ENCODE measurements at regions not wholly inside any gene's neighbourhood (a gene's known extent, or its start where the extent isn't known, plus 50 kb on each side); places are given as distances from the start of the nearest gene placed in this dataset.

DNA sequence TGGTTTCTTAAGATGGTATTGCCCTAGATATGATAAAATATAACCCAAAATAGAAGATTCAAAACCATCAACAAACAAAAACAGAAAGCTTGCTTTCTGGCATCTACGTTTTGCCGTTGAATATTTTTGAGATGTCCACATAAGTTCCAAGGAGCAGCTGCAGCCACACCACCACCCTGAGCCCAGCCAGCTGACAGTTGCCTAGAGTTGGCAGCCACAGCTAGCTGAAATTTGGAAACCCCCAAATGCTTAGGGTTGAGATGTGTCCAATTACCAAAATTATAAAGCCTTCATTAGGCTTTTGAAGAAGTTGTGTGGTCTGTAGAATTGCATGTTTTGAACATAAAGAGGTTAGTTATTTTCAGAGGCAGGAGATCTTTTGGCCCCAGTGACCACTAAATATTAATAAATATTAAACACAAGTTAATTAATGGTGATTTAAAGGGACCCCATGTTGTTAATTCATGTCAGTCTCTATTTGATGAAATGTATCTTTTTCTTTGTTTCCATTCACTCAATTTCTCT lies 118.1 kb upstream of the DTNA start:
- DNase-seq (ENCODE audit: insufficient read length, low spot score) (no peak), FAIRE-seq (no peak)
- TF ChIP-seq SPI1 (IDR thresholded peaks at IDR 0.05; ENCODE audit: low read depth, low read length) = no peak
- no peak for TF ChIP-seq POLR2A (IDR thresholded peaks at IDR 0.05; ENCODE audit: low read depth, low read length)
- TF ChIP-seq TAF1 (IDR thresholded peaks at IDR 0.05; ENCODE audit: low read depth, low read length) = no peak
- no peak for TF ChIP-seq POU2F2 (IDR thresholded peaks at IDR 0.05; ENCODE audit: low read depth, low read length)
- no peak for TF ChIP-seq POLR2AphosphoS5 (IDR thresholded peaks at IDR 0.05; ENCODE audit: low read depth, low read length)

DNA sequence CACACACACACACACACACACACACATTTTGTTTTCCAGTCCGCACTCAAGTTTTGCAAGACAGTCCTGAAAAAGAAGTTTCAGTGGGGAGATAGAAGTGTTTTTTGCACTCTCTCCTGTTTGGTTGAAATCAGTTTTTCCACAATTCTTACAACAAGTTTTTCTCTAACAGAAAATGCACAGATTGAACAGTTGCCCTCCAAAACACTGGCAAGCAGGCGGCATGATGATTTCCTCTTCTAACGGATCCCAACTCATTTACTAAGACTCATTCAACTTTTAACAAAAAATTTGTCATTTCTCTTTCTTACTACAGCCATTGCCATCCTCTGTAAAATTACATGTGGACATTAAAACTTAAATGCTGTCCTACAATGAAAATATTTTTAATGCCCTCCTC lies 117.6 kb upstream of the DTNA start:
- TF ChIP-seq TAF1 (IDR thresholded peaks at IDR 0.05; ENCODE audit: low read depth, low read length) (no peak), POLR2AphosphoS5 (IDR thresholded peaks at IDR 0.05; ENCODE audit: low read depth, low read length) (no peak), SPI1 (IDR thresholded peaks at IDR 0.05; ENCODE audit: low read depth, low read length) (no peak), POLR2A (IDR thresholded peaks at IDR 0.05; ENCODE audit: low read depth, low read length) (no peak), POU2F2 (IDR thresholded peaks at IDR 0.05; ENCODE audit: low read depth, low read length) (no peak), PAX5 (IDR thresholded peaks at IDR 0.05; ENCODE audit: insufficient read depth, low read length, severe bottlenecking) (no peak)
- DNase-seq (ENCODE audit: insufficient read length, low spot score) (no peak), FAIRE-seq (no peak)

DNA sequence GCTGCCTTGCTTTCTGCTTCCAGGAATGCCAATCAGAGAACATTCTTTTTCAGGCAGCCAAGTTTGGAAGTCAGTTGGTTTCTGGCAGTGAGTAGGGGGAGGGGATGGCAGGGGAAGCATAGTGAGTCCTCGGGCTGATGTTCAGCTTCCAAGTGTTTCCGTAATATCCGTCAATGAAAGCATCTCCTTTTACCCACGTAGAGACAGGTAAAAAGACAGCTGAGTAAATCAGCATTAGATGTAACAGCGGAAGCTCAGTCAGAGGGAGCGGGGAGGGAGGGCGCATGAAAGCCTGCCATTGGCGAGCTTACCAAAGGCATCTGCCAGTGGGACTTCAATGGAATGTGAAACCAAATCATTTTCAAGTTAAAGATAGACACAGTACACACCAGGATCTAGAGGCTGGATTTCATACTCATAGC lies 117.1 kb upstream of the DTNA start:
- no peak for DNase-seq (ENCODE audit: insufficient read length, low spot score)
- no peak for TF ChIP-seq PAX5 (IDR thresholded peaks at IDR 0.05; ENCODE audit: insufficient read depth, low read length, severe bottlenecking)
- no peak for TF ChIP-seq TAF1 (IDR thresholded peaks at IDR 0.05; ENCODE audit: low read depth, low read length)
- no peak for FAIRE-seq

DNA sequence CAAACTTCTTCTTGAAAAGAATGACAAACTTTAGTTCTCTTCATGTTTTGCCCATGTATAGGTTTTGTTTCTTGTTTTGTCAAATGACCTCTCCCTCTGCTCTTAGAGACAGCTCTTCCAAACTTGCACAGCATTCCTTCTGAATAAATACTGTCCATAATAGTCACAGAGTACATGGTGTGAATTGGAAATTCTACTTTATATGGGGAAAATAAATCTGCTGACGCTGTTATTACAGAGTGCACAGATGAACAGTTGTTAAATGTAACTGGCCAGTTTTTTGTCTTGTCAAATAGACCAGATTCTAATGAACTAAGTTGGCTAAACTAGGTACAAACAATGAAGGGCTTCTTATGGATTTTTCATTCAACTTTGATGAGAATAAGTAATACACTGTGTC lies 115.8 kb upstream of the DTNA start:
- TF ChIP-seq SPI1 (IDR thresholded peaks at IDR 0.05; ENCODE audit: low read depth, low read length) = no peak
- no peak for TF ChIP-seq POLR2A (IDR thresholded peaks at IDR 0.05; ENCODE audit: low read depth, low read length)
- TF ChIP-seq POU2F2 (IDR thresholded peaks at IDR 0.05; ENCODE audit: low read depth, low read length) = no peak
- no peak for TF ChIP-seq TAF1 (IDR thresholded peaks at IDR 0.05; ENCODE audit: low read depth, low read length)
- no peak for TF ChIP-seq POLR2AphosphoS5 (IDR thresholded peaks at IDR 0.05; ENCODE audit: low read depth, low read length)
- no peak for TF ChIP-seq PAX5 (IDR thresholded peaks at IDR 0.05; ENCODE audit: insufficient read depth, low read length, severe bottlenecking)
- FAIRE-seq = no peak

DNA sequence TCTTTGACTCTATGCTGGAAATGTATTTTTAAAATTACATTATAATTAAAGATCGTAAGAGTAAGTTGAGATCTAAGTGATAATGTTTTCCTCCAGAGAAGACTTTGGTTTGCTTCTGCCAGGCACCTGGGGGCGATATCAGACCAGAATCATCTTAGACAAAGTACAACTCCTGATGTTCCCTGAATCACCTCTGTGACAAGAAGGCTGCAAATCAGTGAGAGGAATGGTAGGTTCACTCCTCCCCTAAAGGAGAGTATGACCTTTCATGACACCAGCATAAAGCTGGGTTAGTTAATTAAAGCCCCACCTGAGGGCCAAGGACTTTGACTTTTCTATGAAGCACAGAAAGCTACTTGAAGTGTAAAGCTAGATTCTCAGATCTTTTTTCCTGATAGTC lies 114.4 kb upstream of the DTNA start:
- FAIRE-seq (no peak), DNase-seq (ENCODE audit: insufficient read length, low spot score) (no peak)
- TF ChIP-seq SPI1 (IDR thresholded peaks at IDR 0.05; ENCODE audit: low read depth, low read length) = no peak
- TF ChIP-seq POLR2A (IDR thresholded peaks at IDR 0.05; ENCODE audit: low read depth, low read length) = no peak
- TF ChIP-seq TAF1 (IDR thresholded peaks at IDR 0.05; ENCODE audit: low read depth, low read length) = no peak
- TF ChIP-seq POU2F2 (IDR thresholded peaks at IDR 0.05; ENCODE audit: low read depth, low read length) = no peak

More for the DNA sequence above, 115.8 kb upstream of the DTNA start:
- DNase-seq (ENCODE audit: insufficient read length, low spot score) = no peak

DNA sequence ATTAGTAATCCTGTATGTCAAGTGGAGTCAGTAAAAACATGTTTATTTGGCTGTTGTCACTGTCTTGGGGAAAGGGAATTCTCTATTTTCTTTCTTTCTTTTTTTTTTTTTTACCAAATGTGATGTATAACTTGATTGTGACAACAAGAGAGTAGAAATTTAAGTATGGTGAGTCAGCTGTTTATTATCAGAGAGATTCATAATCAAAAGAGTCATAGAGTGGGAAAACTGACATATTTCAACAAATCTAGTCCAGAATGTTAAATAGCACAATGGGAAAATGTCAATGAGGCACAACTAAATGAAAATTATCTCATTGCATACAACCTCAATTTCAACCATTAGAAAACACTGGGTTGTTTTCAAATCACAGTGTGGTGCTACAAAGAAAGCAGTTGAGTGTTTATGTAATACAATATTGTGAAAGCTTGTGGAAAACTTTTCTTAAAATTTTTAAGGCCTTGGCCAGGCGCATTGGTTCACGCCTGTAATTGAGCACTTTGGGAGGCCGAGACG lies 111.9 kb upstream of the DTNA start:
- DNase-seq (ENCODE audit: insufficient read length, low spot score) (no peak), FAIRE-seq (no peak)
- TF ChIP-seq SPI1 (IDR thresholded peaks at IDR 0.05; ENCODE audit: low read depth, low read length) = no peak

DNA sequence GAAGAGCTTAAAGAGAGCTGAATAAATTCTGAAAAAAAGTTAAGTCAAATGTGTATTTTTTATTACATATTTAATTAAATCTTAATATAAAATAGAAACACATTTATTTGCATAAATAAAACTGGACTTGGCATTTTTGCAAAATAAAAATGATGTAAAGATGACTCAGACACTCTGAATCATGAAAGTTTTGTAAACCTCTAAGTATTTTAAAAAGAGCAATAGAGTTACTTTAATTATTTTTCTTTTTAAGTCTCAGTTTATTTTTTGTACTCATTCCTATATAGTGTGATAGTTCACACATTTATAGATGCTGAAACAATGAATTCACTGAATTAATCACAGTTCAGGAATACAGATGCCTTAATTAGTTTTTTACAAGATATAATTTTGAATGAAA lies 109.9 kb upstream of the DTNA start:
- no peak for DNase-seq (ENCODE audit: insufficient read length, low spot score)

DNA sequence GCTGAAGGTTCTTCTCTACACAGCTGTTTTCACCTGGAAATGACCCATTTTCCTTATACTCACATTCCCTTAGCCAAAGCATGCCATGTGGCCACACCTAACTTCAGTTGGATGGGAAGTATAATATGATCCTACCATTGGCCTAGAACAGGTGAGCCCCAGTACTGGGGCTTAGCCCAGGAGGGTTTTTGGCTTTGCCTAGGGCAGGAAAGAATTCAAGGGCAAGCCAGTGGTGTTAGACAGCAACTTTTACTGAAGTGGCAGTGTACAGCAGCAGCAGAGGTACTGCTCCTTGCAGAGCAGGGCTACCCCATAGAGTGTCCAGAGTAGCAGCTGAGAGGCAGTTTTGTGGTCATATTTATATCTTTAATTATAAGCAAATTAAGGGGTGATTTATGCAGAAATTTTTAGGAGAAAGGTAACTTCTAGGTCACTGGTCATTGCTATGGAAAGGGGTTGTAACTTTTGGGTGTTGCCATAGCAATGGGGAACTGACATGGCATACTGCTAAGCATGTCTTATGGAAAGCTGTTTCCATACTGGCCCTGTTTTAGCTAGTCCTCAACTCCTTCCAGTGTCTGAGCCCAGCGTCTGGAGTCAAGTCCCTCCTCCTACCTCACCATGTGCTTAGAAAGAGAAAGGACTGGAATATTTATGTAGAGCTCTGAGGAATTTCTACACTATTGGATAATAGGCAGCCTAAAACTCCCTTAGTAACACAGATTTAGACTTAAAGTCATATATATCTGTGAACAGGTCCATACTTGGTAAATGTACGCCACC lies 109.0 kb upstream of the DTNA start:
- no peak for TF ChIP-seq POLR2A (IDR thresholded peaks at IDR 0.05; ENCODE audit: low read depth, low read length)
- TF ChIP-seq SPI1 (IDR thresholded peaks at IDR 0.05; ENCODE audit: low read depth, low read length) = no peak
- no peak for TF ChIP-seq POLR2AphosphoS5 (IDR thresholded peaks at IDR 0.05; ENCODE audit: low read depth, low read length)
- no peak for TF ChIP-seq POU2F2 (IDR thresholded peaks at IDR 0.05; ENCODE audit: low read depth, low read length)
- TF ChIP-seq PAX5 (IDR thresholded peaks at IDR 0.05; ENCODE audit: insufficient read depth, low read length, severe bottlenecking) = no peak
- no peak for TF ChIP-seq TAF1 (IDR thresholded peaks at IDR 0.05; ENCODE audit: low read depth, low read length)
- DNase-seq (ENCODE audit: insufficient read length, low spot score) = no peak
- no peak for FAIRE-seq

More for the DNA sequence above, 109.9 kb upstream of the DTNA start:
- no peak for TF ChIP-seq SPI1 (IDR thresholded peaks at IDR 0.05; ENCODE audit: low read depth, low read length)
- no peak for TF ChIP-seq POU2F2 (IDR thresholded peaks at IDR 0.05; ENCODE audit: low read depth, low read length)
- no peak for TF ChIP-seq POLR2A (IDR thresholded peaks at IDR 0.05; ENCODE audit: low read depth, low read length)
- TF ChIP-seq TAF1 (IDR thresholded peaks at IDR 0.05; ENCODE audit: low read depth, low read length) = no peak
- TF ChIP-seq POLR2AphosphoS5 (IDR thresholded peaks at IDR 0.05; ENCODE audit: low read depth, low read length) = no peak
- TF ChIP-seq PAX5 (IDR thresholded peaks at IDR 0.05; ENCODE audit: insufficient read depth, low read length, severe bottlenecking) = no peak
- no peak for FAIRE-seq

DNA sequence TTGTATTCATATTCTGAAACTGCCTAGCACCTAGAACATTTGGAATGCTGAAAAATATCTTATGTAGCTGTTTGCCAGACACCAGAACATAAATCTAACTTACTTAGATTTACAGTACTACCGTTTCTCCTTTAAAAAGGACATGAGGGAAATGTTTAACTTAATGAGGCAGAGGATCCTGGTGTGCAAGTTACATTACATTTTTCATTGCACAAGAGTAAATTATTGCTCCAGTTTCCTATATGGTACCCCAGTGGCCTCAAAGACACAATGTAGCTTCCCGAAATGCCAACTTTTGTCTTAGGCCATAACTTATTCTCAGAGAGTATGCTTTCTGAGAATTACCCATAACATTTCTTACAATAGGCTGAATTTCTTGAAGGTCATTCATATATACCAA lies 105.5 kb upstream of the DTNA start:
- FAIRE-seq = no peak
- no peak for DNase-seq (ENCODE audit: insufficient read length, low spot score)
- TF ChIP-seq POLR2A (IDR thresholded peaks at IDR 0.05; ENCODE audit: low read depth, low read length) (no peak), TAF1 (IDR thresholded peaks at IDR 0.05; ENCODE audit: low read depth, low read length) (no peak), POLR2AphosphoS5 (IDR thresholded peaks at IDR 0.05; ENCODE audit: low read depth, low read length) (no peak), PAX5 (IDR thresholded peaks at IDR 0.05; ENCODE audit: insufficient read depth, low read length, severe bottlenecking) (no peak), SPI1 (IDR thresholded peaks at IDR 0.05; ENCODE audit: low read depth, low read length) (no peak), POU2F2 (IDR thresholded peaks at IDR 0.05; ENCODE audit: low read depth, low read length) (no peak)

DNA sequence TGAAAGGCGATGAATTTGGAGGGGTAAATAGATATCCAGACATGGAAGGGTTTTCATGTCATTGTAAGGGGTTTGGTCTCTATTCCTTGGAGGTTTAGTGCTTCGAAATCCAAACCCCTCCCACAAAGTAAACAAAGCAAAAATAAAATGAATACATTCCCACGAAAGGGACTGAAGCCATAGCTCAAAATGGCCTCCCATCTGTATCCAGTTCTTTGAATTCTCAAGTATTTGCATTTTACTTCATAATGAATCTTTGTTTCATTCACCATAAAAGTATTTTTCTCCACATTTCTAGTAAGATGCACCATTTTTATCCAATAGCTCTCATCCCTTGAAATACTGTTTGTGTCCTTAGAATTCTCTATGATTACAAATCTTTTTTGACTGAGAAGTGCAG lies 103.2 kb upstream of the DTNA start:
- DNase-seq (ENCODE audit: insufficient read length, low spot score) (no peak), FAIRE-seq (no peak)
- TF ChIP-seq POLR2AphosphoS5 (IDR thresholded peaks at IDR 0.05; ENCODE audit: low read depth, low read length) (no peak), POU2F2 (IDR thresholded peaks at IDR 0.05; ENCODE audit: low read depth, low read length) (no peak), POLR2A (IDR thresholded peaks at IDR 0.05; ENCODE audit: low read depth, low read length) (no peak), TAF1 (IDR thresholded peaks at IDR 0.05; ENCODE audit: low read depth, low read length) (no peak), PAX5 (IDR thresholded peaks at IDR 0.05; ENCODE audit: insufficient read depth, low read length, severe bottlenecking) (no peak), SPI1 (IDR thresholded peaks at IDR 0.05; ENCODE audit: low read depth, low read length) (no peak)

All from GM12891 (cell line).